IMR-90 (cell line): ENCODE measurements at regions not wholly inside any gene's neighbourhood (a gene's known extent, or its start where the extent isn't known, plus 50 kb on each side); places are given as distances from the start of the nearest gene placed in this dataset.

Experiments
- ATAC-seq: fragments of 200-7000 bp; cut with Tn5 transposase; 2 replicates; pipeline ENCODE4 v1.9.1; 2020; ENCODE audit warnings: low read depth, mild to moderate bottlenecking, moderate library complexity
- BruUV-seq: library from RNA; stranded (reverse); fragments of 400-500 nt; replicated peaks from 2 replicates; lab custom pipeline; 2021; lab: Mats Ljungman, UMichigan
- CTCF ChIA-PET: fragments of 300-600 bp; formaldehyde crosslinking; extraction: SDS; loops from one replicate; lab custom pipeline; 2021; ENCODE audit warnings: antibody characterized with exemption; lab: Yijun Ruan, JAX
- POLR2A ChIA-PET: fragments of 300-600 bp; sonication (Branson Sonifier 250); formaldehyde crosslinking; loops from one replicate; lab custom pipeline; 2022; ENCODE audit warnings: antibody characterized with exemption; ENCODE audit not compliant: unreplicated experiment; lab: Charles Lee
- DNase-seq: peaks from one replicate; pipeline ENCODE4 v3.0.0; 2013
- H2AFZ ChIP-seq: replicated peaks from 2 replicates; pipeline ENCODE3; 2013; ENCODE audit warnings: low read length, mild to moderate bottlenecking; ENCODE audit not compliant: poor library complexity
- H2AK5ac ChIP-seq: 2 replicates; pipeline ENCODE4 v1.6.1; 2013; ENCODE audit warnings: low read depth, low read length, inconsistent platforms
- H2AK9ac ChIP-seq: replicated peaks from 2 replicates; pipeline ENCODE3; 2013; ENCODE audit warnings: mild to moderate bottlenecking, low read depth, low read length, moderate library complexity; ENCODE audit not compliant: poor library complexity
- H2BK120ac ChIP-seq: 2 replicates; pipeline ENCODE4 v1.6.1; 2013; ENCODE audit warnings: low read depth, low read length, inconsistent platforms
- H2BK15ac ChIP-seq: 3 replicates; pipeline ENCODE4 v1.6.1; 2013; ENCODE audit warnings: low read depth, low read length, inconsistent platforms
- H2BK20ac ChIP-seq: 2 replicates; pipeline ENCODE4 v1.6.1; 2013; ENCODE audit warnings: low read depth, mild to moderate bottlenecking, inconsistent platforms, low read length, moderate library complexity
- H2BK5ac ChIP-seq: 2 replicates; pipeline ENCODE4 v1.6.1; 2013; ENCODE audit warnings: mild to moderate bottlenecking, low read depth, low read length, inconsistent platforms; ENCODE audit not compliant: poor library complexity, severe bottlenecking
- H3K14ac ChIP-seq: replicated peaks from 2 replicates; pipeline ENCODE4 v1.6.1; 2013; ENCODE audit warnings: low read depth, low read length, inconsistent platforms
- H3K18ac ChIP-seq: 2 replicates; pipeline ENCODE4 v1.6.1; 2013; ENCODE audit warnings: low read depth, low read length, control low read depth
- H3K23ac ChIP-seq: 2 replicates; pipeline ENCODE4 v1.6.1; 2013; ENCODE audit warnings: low read depth, low read length, inconsistent platforms
- H3K27ac ChIP-seq: 2 replicates; pipeline ENCODE4 v1.5.1; 2013; ENCODE audit warnings: mild to moderate bottlenecking, control low read depth, low read length; ENCODE audit not compliant: insufficient read depth
- H3K27me3 ChIP-seq: 2 replicates; pipeline ENCODE4 v1.6.1; 2013; ENCODE audit warnings: low read length; ENCODE audit not compliant: control insufficient read depth, insufficient read depth
- H3K36me3 ChIP-seq: 2 replicates; pipeline ENCODE4 v1.6.1; 2013; ENCODE audit warnings: low read length, mixed read lengths; ENCODE audit not compliant: control insufficient read depth, insufficient read depth
- H3K4ac ChIP-seq: 2 replicates; pipeline ENCODE4 v1.6.1; 2013; ENCODE audit warnings: low read depth, low read length, inconsistent platforms
- H3K4me1 ChIP-seq: 2 replicates; pipeline ENCODE4 v1.6.1; 2013; ENCODE audit warnings: low read length, mixed read lengths; ENCODE audit not compliant: control insufficient read depth, insufficient read depth
- H3K4me2 ChIP-seq: 2 replicates; pipeline ENCODE4 v1.6.1; 2013; ENCODE audit warnings: low read depth, mild to moderate bottlenecking, control low read depth, low read length, moderate library complexity
- H3K4me3 ChIP-seq: 2 replicates; pipeline ENCODE4 v1.5.1; 2013; ENCODE audit warnings: low read depth, mild to moderate bottlenecking, control low read depth, low read length, moderate library complexity; ENCODE audit not compliant: insufficient read depth
- H3K56ac ChIP-seq: 2 replicates; pipeline ENCODE4 v1.6.1; 2013; ENCODE audit warnings: low read length, inconsistent platforms; ENCODE audit not compliant: insufficient read depth; ENCODE audit errors: extremely low read depth
- H3K79me1 ChIP-seq, 2 experiments: 2 replicates each; pipeline ENCODE4 v1.6.1; 2013; ENCODE audit warnings: low read length in 2 of 2, inconsistent platforms in 1 of 2, low read depth in 1 of 2
- H3K9ac ChIP-seq: 2 replicates; pipeline ENCODE4 v1.6.1; 2013; ENCODE audit warnings: low read depth, low read length, control low read depth
- H3K9me1 ChIP-seq: 2 replicates; pipeline ENCODE4 v1.6.1; 2013; ENCODE audit warnings: low read length, inconsistent platforms; ENCODE audit not compliant: insufficient read depth
- H3K9me3 ChIP-seq: 2 replicates; pipeline ENCODE4 v1.6.1; 2013; ENCODE audit warnings: low read length; ENCODE audit not compliant: control insufficient read depth, insufficient read depth
- H4K20me1 ChIP-seq: 2 replicates; pipeline ENCODE4 v1.6.1; 2013; ENCODE audit warnings: low read length, inconsistent platforms; ENCODE audit not compliant: insufficient read depth
- H4K5ac ChIP-seq: 2 replicates; pipeline ENCODE4 v1.6.1; 2013; ENCODE audit warnings: mild to moderate bottlenecking, low read depth, low read length, control low read depth
- H4K8ac ChIP-seq, 2 experiments: 2 replicates each; pipeline ENCODE4 v1.6.1; 2013; ENCODE audit warnings: low read depth in 2 of 2, low read length in 2 of 2, control low read depth in 1 of 2, inconsistent platforms in 1 of 2
- H4K91ac ChIP-seq: 2 replicates; pipeline ENCODE4 v1.6.1; 2013; ENCODE audit warnings: low read depth, low read length, inconsistent platforms; ENCODE audit not compliant: insufficient read depth
- BHLHE40 ChIP-seq: fragments of 150-350 bp; IDR thresholded peaks from 2 replicates; pipeline ENCODE4 v1.6.1; 2016; ENCODE audit warnings: mild to moderate bottlenecking, low read depth, low read length
- CEBPB ChIP-seq: IDR thresholded peaks from 2 replicates; pipeline ENCODE4 v1.6.1; 2012; ENCODE audit warnings: low read depth, low read length, improper control_type of control experiment
- CHD1 ChIP-seq: IDR thresholded peaks from 2 replicates; pipeline ENCODE4 v1.6.1; 2012; ENCODE audit warnings: low read depth, low read length, improper control_type of control experiment
- CTCF ChIP-seq: conservative IDR thresholded peaks from 2 replicates; pipeline ENCODE4 v1.5.1; 2012; ENCODE audit warnings: mild to moderate bottlenecking, low read depth, low read length, improper control_type of control experiment
- FOS ChIP-seq: fragments of 150-350 bp; IDR thresholded peaks from 2 replicates; pipeline ENCODE4 v1.6.1; 2016; ENCODE audit warnings: low read depth, low read length
- MAFK ChIP-seq: IDR thresholded peaks from 2 replicates; pipeline ENCODE4 v1.6.1; 2012; ENCODE audit warnings: low read depth, low read length, improper control_type of control experiment
- MAZ ChIP-seq: IDR thresholded peaks from 2 replicates; pipeline ENCODE4 v1.6.1; 2012; ENCODE audit warnings: low read depth, mild to moderate bottlenecking, low read length, improper control_type of control experiment, moderate library complexity, borderline replicate concordance
- MXI1 ChIP-seq: IDR thresholded peaks from 2 replicates; pipeline ENCODE4 v1.6.1; 2012; ENCODE audit warnings: low read depth, mild to moderate bottlenecking, low read length, moderate library complexity, borderline replicate concordance
- NFE2L2 ChIP-seq: fragments of 150-350 bp; IDR thresholded peaks from 2 replicates; pipeline ENCODE4 v1.6.1; 2016; ENCODE audit warnings: low read depth, mild to moderate bottlenecking, low read length
- POLR2A ChIP-seq: IDR thresholded peaks from 2 replicates; pipeline ENCODE4 v1.6.1; 2012; ENCODE audit warnings: mild to moderate bottlenecking, low read depth, low read length
- RAD21 ChIP-seq: IDR thresholded peaks from 2 replicates; pipeline ENCODE4 v1.6.1; 2012; ENCODE audit warnings: low read length, improper control_type of control experiment
- RCOR1 ChIP-seq: IDR thresholded peaks from 2 replicates; pipeline ENCODE4 v1.6.1; 2012; ENCODE audit warnings: mild to moderate bottlenecking, low read length, improper control_type of control experiment; ENCODE audit not compliant: insufficient replicate concordance
- RFX5 ChIP-seq: IDR thresholded peaks from 2 replicates; pipeline ENCODE4 v1.8.0; 2012; ENCODE audit warnings: low read depth, mild to moderate bottlenecking, low read length, moderate library complexity
- SMC3 ChIP-seq: fragments of 150-350 bp; IDR thresholded peaks from 2 replicates; pipeline ENCODE4 v1.6.1; 2016; ENCODE audit warnings: low read depth, mild to moderate bottlenecking, antibody characterized with exemption, low read length, moderate library complexity
- USF2 ChIP-seq: fragments of 150-350 bp; IDR thresholded peaks from 2 replicates; pipeline ENCODE4 v1.6.1; 2017; ENCODE audit warnings: mild to moderate bottlenecking, antibody characterized with exemption, low read length, low read depth
- WGBS, 2 experiments: methylation state at CpG; one replicate each; pipeline versions ENCODE4 v1.1.5 to v1.1.7; 2013; ENCODE audit warnings: missing lambda C conversion rate in 2 of 2; ENCODE audit not compliant: insufficient read length in 1 of 2; ENCODE audit errors: extremely low coverage in 2 of 2; 5-methylcytosine and 5-hydroxymethylcytosine counted together
- dilution Hi-C: fragments of 300-500 bp; cut with HindIII; formaldehyde crosslinking; loops from one replicate; pipeline ENCODE4 v1.14.3; 2018; ENCODE audit warnings: low sequenced_read_pairs; ENCODE audit not compliant: unreplicated experiment
- in situ Hi-C: fragments of 300-500 bp; cut with MboI; formaldehyde crosslinking; loops from 3 replicates; pipeline ENCODE4 v1.14.3; 2019; ENCODE audit warnings: low sequenced_read_pairs, inconsistent platforms, mixed read lengths
- intact Hi-C: fragments of 100-400 bp; cut with micrococcal nuclease; formaldehyde crosslinking; loops from 2 replicates; pipeline ENCODE4 v1.10.0; 2022
- TF ChIP-seq, protein P1 (sequence below): fragments of 150-350 bp; IDR thresholded peaks from 2 replicates; pipeline ENCODE4 v1.6.1; 2016; ENCODE audit warnings: low read depth, mild to moderate bottlenecking, low read length, moderate library complexity, borderline replicate concordance

- no peak overlapping the region for H3K27ac ChIP-seq
- H3K36me3 ChIP-seq, result no peaks in the 10 kb centered on the region
- no peak overlapping the region for H2BK20ac ChIP-seq
- ChIA-PET POLR2A (no interaction called here), CTCF (no interaction called here)
- no peak overlapping the region; the same call in 1 of the 2 replicates for H3K4me2 ChIP-seq
- H4K8ac ChIP-seq, result no peak overlapping the region
- no peak overlapping the region for H3K9ac ChIP-seq
- H4K91ac ChIP-seq, result no peak overlapping the region
- peak; percentile 60 for DNase-seq
- WGBS, 2 experiments, result no CpG with 5 or more reads among the region's 1 CpG
- no peaks in the 10 kb centered on the region for H3K79me1 ChIP-seq
- peaks cover 11% of the 10 kb centered on the region; the same call in 1 of the 2 replicates for H3K9me1 ChIP-seq
- peak overlapping the region; percentile 7 for H2BK120ac ChIP-seq
- no peaks in the 10 kb centered on the region for H3K9me3 ChIP-seq
- H4K20me1 ChIP-seq, result 0 out of 2 replicates have a peak, but pooled peaks cover 4% of the 10 kb centered on the region
- no peak overlapping the region for H3K14ac ChIP-seq
- no peak overlapping the region for H3K18ac ChIP-seq
- TF ChIP-seq CHD1, result no peak
- no peak for TF ChIP-seq POLR2A
- no peak for TF ChIP-seq NFE2L2
- no peak for TF ChIP-seq FOS
- no peak for TF ChIP-seq MXI1
- TF ChIP-seq MAFK, result no peak
- TF ChIP-seq CTCF, result no peak
- no peak for TF ChIP-seq RFX5
- no peak for TF ChIP-seq MAZ
- no peak for TF ChIP-seq USF2
- TF ChIP-seq, protein P1, sequence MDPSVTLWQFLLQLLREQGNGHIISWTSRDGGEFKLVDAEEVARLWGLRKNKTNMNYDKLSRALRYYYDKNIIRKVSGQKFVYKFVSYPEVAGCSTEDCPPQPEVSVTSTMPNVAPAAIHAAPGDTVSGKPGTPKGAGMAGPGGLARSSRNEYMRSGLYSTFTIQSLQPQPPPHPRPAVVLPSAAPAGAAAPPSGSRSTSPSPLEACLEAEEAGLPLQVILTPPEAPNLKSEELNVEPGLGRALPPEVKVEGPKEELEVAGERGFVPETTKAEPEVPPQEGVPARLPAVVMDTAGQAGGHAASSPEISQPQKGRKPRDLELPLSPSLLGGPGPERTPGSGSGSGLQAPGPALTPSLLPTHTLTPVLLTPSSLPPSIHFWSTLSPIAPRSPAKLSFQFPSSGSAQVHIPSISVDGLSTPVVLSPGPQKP, result no peak
- no peak for TF ChIP-seq RCOR1
- no peak for TF ChIP-seq SMC3
- TF ChIP-seq CEBPB, result no peak
- TF ChIP-seq RAD21, result no peak
- TF ChIP-seq BHLHE40, result no peak
- in situ Hi-C loops, result no loop called here
- peaks cover 9% of the 10 kb centered on the region for H3K4me1 ChIP-seq
- H3K27me3 ChIP-seq, result no peaks in the 10 kb centered on the region
- no peak overlapping the region for H4K5ac ChIP-seq
- no peak overlapping the region; the same call in 2 of the 3 replicates for H2BK15ac ChIP-seq
- H2AK5ac ChIP-seq, result no peak overlapping the region
- intact Hi-C loops, result no loop called here
- no peak overlapping the region for H3K23ac ChIP-seq
- dilution Hi-C loops, result no loop called here
- no TSS peak for BruUV-seq
- H3K56ac ChIP-seq, result no peak overlapping the region
- no peak overlapping the region for H2AFZ ChIP-seq
- peak overlapping the region; percentile 53 for H2BK5ac ChIP-seq
- no peak overlapping the region for H3K4me3 ChIP-seq
- H2AK9ac ChIP-seq, result no peak overlapping the region
- H3K4ac ChIP-seq, result peak overlapping the region; percentile 5; the same call in 1 of the 2 replicates
- ATAC-seq, result peak; percentile 63
These were observed 192.5 kb upstream of the SNX19 start for GRCh38 chr11:131108760-131109159.
